GM18507 (cell line): ENCODE measurements at regions not wholly inside any gene's neighbourhood (a gene's known extent, or its start where the extent isn't known, plus 50 kb on each side); places are given as distances from the start of the nearest gene placed in this dataset.
A peak's percentile ranks its signal among the peaks of the same experiment; 100 is the strongest.

ENCODE experiments used
- DNase-seq: peaks from one replicate; pipeline ENCODE4 v3.0.0; 2011; ENCODE audit warnings: low read depth; ENCODE audit not compliant: insufficient read length; ENCODE audit errors: extremely low spot score
- FAIRE-seq: peaks from 2 replicates; lab custom pipeline; 2011; peaks lifted over from hg19 to GRCh38; lab: Jason Lieb, UNC

- DNase-seq, result no peak
- FAIRE-seq, result no peak
These were observed 632.3 kb downstream of the CCDC171 start for GRCh38 chr9:16184964-16185646.

GRCh38 chr9:16191191-16191590, 638.3 kb downstream of the CCDC171 start:
- DNase-seq, result no peak
- no peak for FAIRE-seq

GRCh38 chr9:16191691-16192402, 639.0 kb downstream of the CCDC171 start:
- DNase-seq (no peak), FAIRE-seq (peak; percentile 5)

GRCh38 chr9:16192403-16193017, 639.7 kb downstream of the CCDC171 start:
- FAIRE-seq, result no peak

GRCh38 chr9:16193066-16193465, 640.2 kb downstream of the CCDC171 start:
- DNase-seq, result no peak
- no peak for FAIRE-seq

More at GRCh38 chr9:16192403-16193017, 639.7 kb downstream of the CCDC171 start:
- DNase-seq, result no peak

- no peak for FAIRE-seq
- DNase-seq, result no peak
These were observed 643.4 kb downstream of the CCDC171 start for GRCh38 chr9:16196206-16196605.

- DNase-seq, result no peak
- no peak for FAIRE-seq
These were observed 644.9 kb downstream of the CCDC171 start for GRCh38 chr9:16197578-16198370.

- FAIRE-seq (no peak), DNase-seq (no peak)
These were observed 646.2 kb downstream of the CCDC171 start for GRCh38 chr9:16198996-16199395.

- DNase-seq, result no peak
- no peak for FAIRE-seq
These were observed 649.4 kb downstream of the CCDC171 start for GRCh38 chr9:16202221-16202620.

- FAIRE-seq (no peak), DNase-seq (no peak)
These were observed 650.3 kb downstream of the CCDC171 start for GRCh38 chr9:16202914-16203728.

- no peak for DNase-seq
- no peak for FAIRE-seq
These were observed 651.1 kb downstream of the CCDC171 start for GRCh38 chr9:16203729-16204573.

GRCh38 chr9:16205455-16205854, 652.6 kb downstream of the CCDC171 start:
- FAIRE-seq, result no peak

GRCh38 chr9:16206518-16206917, 653.7 kb downstream of the CCDC171 start:
- FAIRE-seq (no peak), DNase-seq (no peak)

More at GRCh38 chr9:16205455-16205854, 652.6 kb downstream of the CCDC171 start:
- no peak for DNase-seq

- no peak for FAIRE-seq
- no peak for DNase-seq
These were observed 654.3 kb downstream of the CCDC171 start for GRCh38 chr9:16207161-16207560.

- DNase-seq (no peak), FAIRE-seq (no peak)
These were observed 657.6 kb downstream of the CCDC171 start for GRCh38 chr9:16210440-16210839.

- FAIRE-seq (no peak), DNase-seq (no peak)
These were observed 658.5 kb downstream of the BNC2 start for GRCh38 chr9:16211946-16212345.

- FAIRE-seq, result no peak
- no peak for DNase-seq
These were observed 656.5 kb downstream of the BNC2 start for GRCh38 chr9:16213781-16214515.
